IMR-90 (cell line): ENCODE measurements at regions not wholly inside any gene's neighbourhood (a gene's known extent, or its start where the extent isn't known, plus 50 kb on each side); places are given as distances from the start of the nearest gene placed in this dataset.
"Not testable (repeated sequence)": the region's sequence is repeated elsewhere in the genome, so short reads cannot be mapped to it uniquely, and the experiment has no call there.

ENCODE experiments used
- ATAC-seq: fragments of 200-7000 bp; cut with Tn5 transposase; 2 replicates; pipeline ENCODE4 v1.9.1; 2020; ENCODE audit warnings: low read depth, mild to moderate bottlenecking, moderate library complexity
- BruUV-seq: library from RNA; stranded (reverse); fragments of 400-500 nt; replicated peaks from 2 replicates; lab custom pipeline; 2021; lab: Mats Ljungman, UMichigan
- CTCF ChIA-PET: fragments of 300-600 bp; formaldehyde crosslinking; extraction: SDS; loops from one replicate; lab custom pipeline; 2021; ENCODE audit warnings: antibody characterized with exemption; lab: Yijun Ruan, JAX
- POLR2A ChIA-PET: fragments of 300-600 bp; sonication (Branson Sonifier 250); formaldehyde crosslinking; loops from one replicate; lab custom pipeline; 2022; ENCODE audit warnings: antibody characterized with exemption; ENCODE audit not compliant: unreplicated experiment; lab: Charles Lee
- DNase-seq: peaks from one replicate; pipeline ENCODE4 v3.0.0; 2013
- H2AFZ ChIP-seq: replicated peaks from 2 replicates; pipeline ENCODE3; 2013; ENCODE audit warnings: low read length, mild to moderate bottlenecking; ENCODE audit not compliant: poor library complexity
- H2AK5ac ChIP-seq: 2 replicates; pipeline ENCODE4 v1.6.1; 2013; ENCODE audit warnings: low read depth, low read length, inconsistent platforms
- H2AK9ac ChIP-seq: replicated peaks from 2 replicates; pipeline ENCODE3; 2013; ENCODE audit warnings: mild to moderate bottlenecking, low read depth, low read length, moderate library complexity; ENCODE audit not compliant: poor library complexity
- H2BK120ac ChIP-seq: 2 replicates; pipeline ENCODE4 v1.6.1; 2013; ENCODE audit warnings: low read depth, low read length, inconsistent platforms
- H2BK15ac ChIP-seq: 3 replicates; pipeline ENCODE4 v1.6.1; 2013; ENCODE audit warnings: low read depth, low read length, inconsistent platforms
- H2BK20ac ChIP-seq: 2 replicates; pipeline ENCODE4 v1.6.1; 2013; ENCODE audit warnings: low read depth, mild to moderate bottlenecking, inconsistent platforms, low read length, moderate library complexity
- H2BK5ac ChIP-seq: 2 replicates; pipeline ENCODE4 v1.6.1; 2013; ENCODE audit warnings: mild to moderate bottlenecking, low read depth, low read length, inconsistent platforms; ENCODE audit not compliant: poor library complexity, severe bottlenecking
- H3K14ac ChIP-seq: replicated peaks from 2 replicates; pipeline ENCODE4 v1.6.1; 2013; ENCODE audit warnings: low read depth, low read length, inconsistent platforms
- H3K18ac ChIP-seq: 2 replicates; pipeline ENCODE4 v1.6.1; 2013; ENCODE audit warnings: low read depth, low read length, control low read depth
- H3K23ac ChIP-seq: 2 replicates; pipeline ENCODE4 v1.6.1; 2013; ENCODE audit warnings: low read depth, low read length, inconsistent platforms
- H3K27ac ChIP-seq: 2 replicates; pipeline ENCODE4 v1.5.1; 2013; ENCODE audit warnings: mild to moderate bottlenecking, control low read depth, low read length; ENCODE audit not compliant: insufficient read depth
- H3K27me3 ChIP-seq: 2 replicates; pipeline ENCODE4 v1.6.1; 2013; ENCODE audit warnings: low read length; ENCODE audit not compliant: control insufficient read depth, insufficient read depth
- H3K36me3 ChIP-seq: 2 replicates; pipeline ENCODE4 v1.6.1; 2013; ENCODE audit warnings: low read length, mixed read lengths; ENCODE audit not compliant: control insufficient read depth, insufficient read depth
- H3K4ac ChIP-seq: 2 replicates; pipeline ENCODE4 v1.6.1; 2013; ENCODE audit warnings: low read depth, low read length, inconsistent platforms
- H3K4me1 ChIP-seq: 2 replicates; pipeline ENCODE4 v1.6.1; 2013; ENCODE audit warnings: low read length, mixed read lengths; ENCODE audit not compliant: control insufficient read depth, insufficient read depth
- H3K4me2 ChIP-seq: 2 replicates; pipeline ENCODE4 v1.6.1; 2013; ENCODE audit warnings: low read depth, mild to moderate bottlenecking, control low read depth, low read length, moderate library complexity
- H3K4me3 ChIP-seq: 2 replicates; pipeline ENCODE4 v1.5.1; 2013; ENCODE audit warnings: low read depth, mild to moderate bottlenecking, control low read depth, low read length, moderate library complexity; ENCODE audit not compliant: insufficient read depth
- H3K56ac ChIP-seq: 2 replicates; pipeline ENCODE4 v1.6.1; 2013; ENCODE audit warnings: low read length, inconsistent platforms; ENCODE audit not compliant: insufficient read depth; ENCODE audit errors: extremely low read depth
- H3K79me1 ChIP-seq, 2 experiments: 2 replicates each; pipeline ENCODE4 v1.6.1; 2013; ENCODE audit warnings: low read length in 2 of 2, inconsistent platforms in 1 of 2, low read depth in 1 of 2
- H3K9ac ChIP-seq: 2 replicates; pipeline ENCODE4 v1.6.1; 2013; ENCODE audit warnings: low read depth, low read length, control low read depth
- H3K9me1 ChIP-seq: 2 replicates; pipeline ENCODE4 v1.6.1; 2013; ENCODE audit warnings: low read length, inconsistent platforms; ENCODE audit not compliant: insufficient read depth
- H3K9me3 ChIP-seq: 2 replicates; pipeline ENCODE4 v1.6.1; 2013; ENCODE audit warnings: low read length; ENCODE audit not compliant: control insufficient read depth, insufficient read depth
- H4K20me1 ChIP-seq: 2 replicates; pipeline ENCODE4 v1.6.1; 2013; ENCODE audit warnings: low read length, inconsistent platforms; ENCODE audit not compliant: insufficient read depth
- H4K5ac ChIP-seq: 2 replicates; pipeline ENCODE4 v1.6.1; 2013; ENCODE audit warnings: mild to moderate bottlenecking, low read depth, low read length, control low read depth
- H4K8ac ChIP-seq, 2 experiments: 2 replicates each; pipeline ENCODE4 v1.6.1; 2013; ENCODE audit warnings: low read depth in 2 of 2, low read length in 2 of 2, control low read depth in 1 of 2, inconsistent platforms in 1 of 2
- H4K91ac ChIP-seq: 2 replicates; pipeline ENCODE4 v1.6.1; 2013; ENCODE audit warnings: low read depth, low read length, inconsistent platforms; ENCODE audit not compliant: insufficient read depth
- WGBS, 2 experiments: methylation state at CpG; one replicate each; pipeline versions ENCODE4 v1.1.5 to v1.1.7; 2013; ENCODE audit warnings: missing lambda C conversion rate in 2 of 2; ENCODE audit not compliant: insufficient read length in 1 of 2; ENCODE audit errors: extremely low coverage in 2 of 2; 5-methylcytosine and 5-hydroxymethylcytosine counted together
- dilution Hi-C: fragments of 300-500 bp; cut with HindIII; formaldehyde crosslinking; loops from one replicate; pipeline ENCODE4 v1.14.3; 2018; ENCODE audit warnings: low sequenced_read_pairs; ENCODE audit not compliant: unreplicated experiment
- in situ Hi-C: fragments of 300-500 bp; cut with MboI; formaldehyde crosslinking; loops from 3 replicates; pipeline ENCODE4 v1.14.3; 2019; ENCODE audit warnings: low sequenced_read_pairs, inconsistent platforms, mixed read lengths
- intact Hi-C: fragments of 100-400 bp; cut with micrococcal nuclease; formaldehyde crosslinking; loops from 2 replicates; pipeline ENCODE4 v1.10.0; 2022

DNA sequence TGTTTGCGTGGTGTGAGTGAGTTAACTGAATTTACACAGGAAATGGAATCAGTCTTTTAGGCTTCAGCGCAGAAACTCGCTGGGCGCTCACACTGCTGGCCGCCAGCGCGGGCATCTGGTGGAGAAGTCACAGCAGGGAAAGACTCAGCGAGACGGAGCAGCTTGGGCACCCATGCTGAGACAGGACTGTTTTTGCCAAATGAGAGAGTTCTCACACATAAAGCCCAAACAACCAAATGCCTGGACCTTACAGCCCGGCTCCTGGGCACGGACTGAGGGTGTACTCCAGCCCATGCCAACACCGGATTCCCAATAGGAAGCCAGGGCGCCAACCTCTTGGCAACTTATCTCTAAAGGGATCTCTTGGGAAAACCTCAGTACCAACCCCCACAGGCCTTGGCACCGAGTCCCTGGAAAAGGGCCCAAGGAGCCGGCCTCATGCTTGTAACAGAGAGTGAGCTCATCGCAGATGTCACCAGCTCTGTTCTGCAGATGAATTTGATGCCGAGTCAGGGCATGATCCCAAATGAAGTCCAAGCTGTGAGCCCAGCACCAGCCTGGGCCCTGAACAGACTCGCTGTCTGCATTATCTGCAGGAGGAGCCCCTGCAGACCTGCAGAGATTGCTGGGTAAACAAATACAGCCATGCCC is 4065.2 kb upstream of the TPTE start:
- in situ Hi-C loops, POLR2A ChIA-PET, H2AFZ ChIP-seq, H4K20me1 ChIP-seq, H3K14ac ChIP-seq, H3K9me1 ChIP-seq, BruUV-seq, H3K4me1 ChIP-seq, H2BK15ac ChIP-seq, CTCF ChIA-PET, H4K5ac ChIP-seq, H3K9me3 ChIP-seq, H3K23ac ChIP-seq, H3K4me3 ChIP-seq, H2AK9ac ChIP-seq, H4K8ac ChIP-seq, H2AK5ac ChIP-seq, intact Hi-C loops, H3K9ac ChIP-seq, H3K27me3 ChIP-seq, H2BK20ac ChIP-seq, H3K56ac ChIP-seq, H3K4ac ChIP-seq, H3K36me3 ChIP-seq, H2BK5ac ChIP-seq, dilution Hi-C loops, H2BK120ac ChIP-seq, H3K18ac ChIP-seq, DNase-seq, H4K91ac ChIP-seq, H3K27ac ChIP-seq, ATAC-seq, H3K79me1 ChIP-seq, H3K4me2 ChIP-seq: not testable (repeated sequence)
- no CpG with 5 or more reads among the region's 18 CpGs for WGBS, 2 experiments

DNA sequence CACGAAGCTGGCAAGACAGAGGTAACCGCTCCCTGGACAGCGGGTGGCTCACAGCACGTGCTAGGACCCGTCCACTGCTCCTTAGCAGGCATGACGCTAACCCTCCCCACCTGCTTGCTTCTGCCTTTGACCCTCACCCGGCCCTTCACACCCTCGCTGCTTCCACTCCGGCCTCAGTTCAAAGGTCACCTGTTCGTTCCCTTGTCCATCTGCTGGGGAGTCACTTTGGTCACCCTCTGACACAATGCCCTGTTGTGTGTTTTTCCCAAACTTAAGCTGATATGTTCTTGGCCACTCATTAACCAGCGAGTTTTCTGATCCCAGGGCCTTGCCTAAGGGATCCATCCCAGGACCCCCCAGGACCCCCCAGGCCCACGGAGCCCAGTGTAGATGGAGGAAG is 4061.6 kb upstream of the TPTE start:
- H3K79me1 ChIP-seq, H3K14ac ChIP-seq, H2BK20ac ChIP-seq, BruUV-seq, H2BK120ac ChIP-seq, DNase-seq, ATAC-seq, H2AK9ac ChIP-seq, CTCF ChIA-PET, in situ Hi-C loops, dilution Hi-C loops, H2BK15ac ChIP-seq, H3K9me3 ChIP-seq, H3K9me1 ChIP-seq, H2AFZ ChIP-seq, H3K4me2 ChIP-seq, H2AK5ac ChIP-seq, H4K5ac ChIP-seq, H2BK5ac ChIP-seq, H3K27ac ChIP-seq, H3K36me3 ChIP-seq, H3K23ac ChIP-seq, POLR2A ChIA-PET, H4K8ac ChIP-seq, H3K18ac ChIP-seq, H3K4me3 ChIP-seq, H3K27me3 ChIP-seq, H3K4ac ChIP-seq, H3K56ac ChIP-seq, intact Hi-C loops, H3K4me1 ChIP-seq, H3K9ac ChIP-seq, H4K91ac ChIP-seq, H4K20me1 ChIP-seq: not testable (repeated sequence)
- no CpG with 5 or more reads among the region's 12 CpGs for WGBS, 2 experiments
